MCF 10A (cell line): ENCODE measurements at regions not wholly inside any gene's neighbourhood (a gene's known extent, or its start where the extent isn't known, plus 50 kb on each side); places are given as distances from the start of the nearest gene placed in this dataset.
"Not testable (repeated sequence)": the region's sequence is repeated elsewhere in the genome, so short reads cannot be mapped to it uniquely, and the experiment has no call there.

Experiments
- BruUV-seq: library from RNA; stranded (reverse); fragments of 400-500 nt; replicated peaks from 2 replicates; lab custom pipeline; 2021; lab: Mats Ljungman, UMichigan
- CTCF ChIA-PET: fragments of 300-600 bp; sonication (Branson Sonifier 250); formaldehyde crosslinking; extraction: SDS; loops from one replicate; lab custom pipeline; 2021; ENCODE audit warnings: antibody characterized with exemption, inconsistent platforms; lab: Yijun Ruan, JAX
- POLR2A ChIA-PET: fragments of 300-600, 350-650 bp; sonication (Branson Sonifier 250); formaldehyde crosslinking; extraction: SDS; loops from one replicate; lab custom pipeline; 2020; ENCODE audit warnings: antibody characterized with exemption, inconsistent platforms; lab: Yijun Ruan, JAX
- DNase-seq: peaks from one replicate; pipeline ENCODE4 v3.0.0-alpha.2; 2018; ENCODE audit not compliant: unreplicated experiment
- H3K27ac Mint-ChIP-seq: one replicate; pipeline ENCODE4 v1.8.0; 2022; ENCODE audit warnings: mild to moderate bottlenecking, low read depth, mixed read lengths; ENCODE audit not compliant: unreplicated experiment
- H3K27me3 Mint-ChIP-seq: one replicate; pipeline ENCODE4 v1.8.0; 2022; ENCODE audit warnings: mixed read lengths; ENCODE audit not compliant: insufficient read depth, unreplicated experiment
- H3K36me3 Mint-ChIP-seq: one replicate; pipeline ENCODE4 v1.8.0; 2022; ENCODE audit warnings: mild to moderate bottlenecking, moderate library complexity, mixed read lengths; ENCODE audit not compliant: insufficient read depth, unreplicated experiment
- H3K4me1 Mint-ChIP-seq: one replicate; pipeline ENCODE4 v1.8.0; 2022; ENCODE audit warnings: mixed read lengths; ENCODE audit not compliant: insufficient read depth, unreplicated experiment
- H3K4me3 Mint-ChIP-seq: one replicate; pipeline ENCODE4 v1.8.0; 2022; ENCODE audit warnings: mild to moderate bottlenecking, moderate library complexity, mixed read lengths; ENCODE audit not compliant: unreplicated experiment
- H3K9me3 Mint-ChIP-seq: one replicate; pipeline ENCODE4 v1.8.0; 2022; ENCODE audit warnings: mixed read lengths; ENCODE audit not compliant: unreplicated experiment
- intact Hi-C: fragments of 100-400 bp; cut with micrococcal nuclease; formaldehyde crosslinking; loops from 2 replicates; pipeline ENCODE4 v1.14.1; 2022
- TF ChIP-seq, protein P1 (sequence below): fragments of 200-600 bp; IDR thresholded peaks from one replicate; pipeline ENCODE4 v1.8.0; 2022; ENCODE audit warnings: antibody characterized with exemption, mild to moderate bottlenecking; ENCODE audit not compliant: unreplicated experiment

- H3K9me3 Mint-ChIP-seq, H3K36me3 Mint-ChIP-seq, H3K27me3 Mint-ChIP-seq, intact Hi-C loops, H3K4me3 Mint-ChIP-seq, BruUV-seq, DNase-seq, H3K27ac Mint-ChIP-seq: not testable (repeated sequence)
- peaks cover 14% of the 10 kb centered on the region for H3K4me1 Mint-ChIP-seq
- ChIA-PET CTCF (interaction anchor here (0.6 to 0.7 kb wide), 2 partner anchors 11 to 34 kb away, joined by 3 to 6 read pairs; no protein-coding TSS in a partner anchor), POLR2A (interaction anchor here (1.2 to 1.4 kb wide), 2 partner anchors 42 to 430 kb away, joined by 3 read pairs; no protein-coding TSS in a partner anchor)
Measured at GRCh38 chr1:228796945-228797344, 61.7 kb downstream of the RHOU start.

GRCh38 chr1:228798035-228798434 lies 62.8 kb downstream of the RHOU start:
- intact Hi-C loops, result no loop called here
- no peaks in the 10 kb centered on the region for H3K9me3 Mint-ChIP-seq
- no peaks in the 10 kb centered on the region for H3K36me3 Mint-ChIP-seq
- H3K27ac Mint-ChIP-seq, result no peak overlapping the region
- H3K27me3 Mint-ChIP-seq, result no peaks in the 10 kb centered on the region
- POLR2A ChIA-PET, result interaction anchor here (0.7 to 1.5 kb wide), 5 partner anchors 13 to 429 kb away, joined by 3 read pairs; no protein-coding TSS in a partner anchor
- DNase-seq, result no peak
- H3K4me3 Mint-ChIP-seq, result no peak overlapping the region
- TF ChIP-seq, protein P1, sequence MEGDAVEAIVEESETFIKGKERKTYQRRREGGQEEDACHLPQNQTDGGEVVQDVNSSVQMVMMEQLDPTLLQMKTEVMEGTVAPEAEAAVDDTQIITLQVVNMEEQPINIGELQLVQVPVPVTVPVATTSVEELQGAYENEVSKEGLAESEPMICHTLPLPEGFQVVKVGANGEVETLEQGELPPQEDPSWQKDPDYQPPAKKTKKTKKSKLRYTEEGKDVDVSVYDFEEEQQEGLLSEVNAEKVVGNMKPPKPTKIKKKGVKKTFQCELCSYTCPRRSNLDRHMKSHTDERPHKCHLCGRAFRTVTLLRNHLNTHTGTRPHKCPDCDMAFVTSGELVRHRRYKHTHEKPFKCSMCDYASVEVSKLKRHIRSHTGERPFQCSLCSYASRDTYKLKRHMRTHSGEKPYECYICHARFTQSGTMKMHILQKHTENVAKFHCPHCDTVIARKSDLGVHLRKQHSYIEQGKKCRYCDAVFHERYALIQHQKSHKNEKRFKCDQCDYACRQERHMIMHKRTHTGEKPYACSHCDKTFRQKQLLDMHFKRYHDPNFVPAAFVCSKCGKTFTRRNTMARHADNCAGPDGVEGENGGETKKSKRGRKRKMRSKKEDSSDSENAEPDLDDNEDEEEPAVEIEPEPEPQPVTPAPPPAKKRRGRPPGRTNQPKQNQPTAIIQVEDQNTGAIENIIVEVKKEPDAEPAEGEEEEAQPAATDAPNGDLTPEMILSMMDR, result no peak
- no TSS peak for BruUV-seq
- CTCF ChIA-PET, result interaction anchor here (0.5 to 0.7 kb wide), 3 partner anchors 13 to 533 kb away, joined by 3 to 4 read pairs (median 4); no protein-coding TSS in a partner anchor
- peaks cover 23% of the 10 kb centered on the region for H3K4me1 Mint-ChIP-seq

- Mint-ChIP-seq H3K36me3 (no peaks in the 10 kb centered on the region), H3K9me3 (no peaks in the 10 kb centered on the region), H3K27me3 (no peaks in the 10 kb centered on the region), H3K4me3 (no peak overlapping the region), H3K27ac (no peak overlapping the region), H3K4me1 (peaks cover 23% of the 10 kb centered on the region)
- TF ChIP-seq, protein P1, result no peak
- no peak for DNase-seq
- no TSS peak for BruUV-seq
- intact Hi-C loops, result no loop called here
- ChIA-PET POLR2A (interaction anchor here (0.5 to 1.5 kb wide), 5 partner anchors 13 to 285 kb away, joined by 3 read pairs; no protein-coding TSS in a partner anchor), CTCF (interaction anchor here (0.5 to 0.7 kb wide), 4 partner anchors 14 to 532 kb away, joined by 3 to 4 read pairs (median 4); no protein-coding TSS in a partner anchor)
Measured at GRCh38 chr1:228798548-228798947, 63.3 kb downstream of the RHOU start.

DNA sequence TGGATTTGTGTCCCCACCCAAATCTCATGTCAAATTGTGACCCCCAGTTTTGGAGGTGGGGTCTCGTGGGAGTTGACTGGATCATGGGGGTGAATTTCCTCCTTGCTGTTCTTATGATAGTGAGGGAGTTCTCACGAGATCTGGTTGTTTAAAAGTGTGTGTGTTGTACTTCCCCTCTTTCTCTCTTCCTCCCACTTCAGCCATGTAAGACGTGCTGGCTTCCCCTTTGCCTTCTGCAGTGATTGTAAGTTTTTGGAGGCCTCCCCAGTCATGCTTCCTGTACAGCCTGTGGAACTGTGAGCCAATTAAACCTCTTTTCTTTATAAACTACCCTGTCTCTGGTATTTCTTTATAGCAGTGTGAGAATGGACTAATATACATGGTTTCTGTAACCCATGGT lies 64.6 kb downstream of the RHOU start:
- no peaks in the 10 kb centered on the region for H3K36me3 Mint-ChIP-seq
- intact Hi-C loops, result no loop called here
- DNase-seq, result no peak
- no peak overlapping the region for H3K4me3 Mint-ChIP-seq
- no TSS peak for BruUV-seq
- POLR2A ChIA-PET, result interaction anchor here (0.7 to 3.4 kb wide), 5 partner anchors 10 to 430 kb away, joined by 3 to 17 read pairs (median 4); no protein-coding TSS in a partner anchor
- no peaks in the 10 kb centered on the region for H3K9me3 Mint-ChIP-seq
- TF ChIP-seq, protein P1, result no peak
- CTCF ChIA-PET, result interaction anchor here (0.8 kb wide), 1 partner anchor 38 kb away, joined by 3 read pairs; no protein-coding TSS in a partner anchor
- no peak overlapping the region for H3K27ac Mint-ChIP-seq
- H3K4me1 Mint-ChIP-seq, result peaks cover 23% of the 10 kb centered on the region
- peaks cover 6% of the 10 kb centered on the region for H3K27me3 Mint-ChIP-seq
